K562 (cell line): ENCODE measurements at regions not wholly inside any gene's neighbourhood (a gene's known extent, or its start where the extent isn't known, plus 50 kb on each side); places are given as distances from the start of the nearest gene placed in this dataset.
"Not testable (repeated sequence)": the region's sequence is repeated elsewhere in the genome, so short reads cannot be mapped to it uniquely, and the experiment has no call there.

Source experiments
- ATAC-seq: fragments of 200-7000 bp; cut with Tn5 transposase; 3 replicates; pipeline ENCODE4 v1.9.1; 2020; ENCODE audit warnings: moderate library complexity
- BruUV-seq: library from RNA; stranded (reverse); fragments of 400-500 nt; replicated peaks from 2 replicates; lab custom pipeline; 2021; lab: Mats Ljungman, UMichigan
- CTCF ChIA-PET: fragments of 300-600 bp; formaldehyde crosslinking; extraction: SDS; loops from one replicate; lab custom pipeline; 2021; ENCODE audit warnings: low intra/inter-chr PET ratio; lab: Yijun Ruan, JAX
- POLR2A ChIA-PET: fragments of 300-600, 350-650 bp; sonication (Branson Sonifier 250); formaldehyde crosslinking; extraction: SDS; loops from one replicate; lab custom pipeline; 2021; ENCODE audit warnings: antibody characterized with exemption, inconsistent platforms; lab: Yijun Ruan, JAX
- DNase-seq, 4 experiments: peaks; one replicate each; pipeline versions ENCODE4 v3.0.0 to v3.0.0-alpha.2; 2011 to 2018; ENCODE audit warnings: low spot score in 3 of 4, mixed read lengths in 3 of 4; ENCODE audit errors: extremely low read depth in 1 of 4
- FAIRE-seq: peaks from 2 replicates; lab custom pipeline; 2011; peaks lifted over from hg19 to GRCh38; lab: Jason Lieb, UNC
- H2AFZ ChIP-seq: 2 replicates; pipeline ENCODE4 v1.6.0; 2011; ENCODE audit warnings: low read depth, low read length, control low read depth, inconsistent platforms
- H3K27ac ChIP-seq: fragments of 200-600 bp; 3 replicates; pipeline ENCODE4 v1.8.0; 2011; ENCODE audit warnings: low read depth, mild to moderate bottlenecking, control low read depth, inconsistent platforms, low read length, moderate library complexity, mixed read lengths; ENCODE audit errors: extremely low read depth
- H3K27me3 ChIP-seq, 2 experiments: fragments of 300-600 bp in 1 of 2; 2 replicates in 1 of 2; 3 replicates in 1 of 2; pipeline versions ENCODE4 v1.6.0 to v1.8.0; 2011; ENCODE audit warnings: inconsistent platforms in 2 of 2, low read length in 2 of 2, mild to moderate bottlenecking in 1 of 2, mixed read lengths in 1 of 2, moderate library complexity in 1 of 2; ENCODE audit not compliant: control insufficient read depth in 2 of 2, insufficient read depth in 2 of 2
- H3K36me3 ChIP-seq: fragments of 300-600 bp; 3 replicates; pipeline ENCODE4 v1.8.0; 2011; ENCODE audit warnings: mild to moderate bottlenecking, low read length, inconsistent platforms; ENCODE audit not compliant: control insufficient read depth, insufficient read depth
- H3K4me1 ChIP-seq, 2 experiments: fragments of 200-600 bp in 1 of 2; replicated peaks in 1 of 2; 2 replicates in 1 of 2; 3 replicates in 1 of 2; pipeline versions ENCODE4 v1.5.1 to v1.8.0; 2011; ENCODE audit warnings: inconsistent platforms in 2 of 2, low read length in 2 of 2, mild to moderate bottlenecking in 1 of 2, mixed read lengths in 1 of 2, moderate library complexity in 1 of 2; ENCODE audit not compliant: control insufficient read depth in 2 of 2, insufficient read depth in 2 of 2
- H3K4me2 ChIP-seq: 2 replicates; pipeline ENCODE4 v1.6.1; 2011; ENCODE audit warnings: low read length, control low read depth, inconsistent platforms, mixed read lengths; ENCODE audit not compliant: insufficient read depth
- H3K4me3 ChIP-seq: fragments of 200-600 bp; sonication (generic), shearing (Covaris generic); 2 replicates; pipeline ENCODE4 v1.5.1; 2016; ENCODE audit warnings: control low read depth, inconsistent platforms
- H3K79me2 ChIP-seq: fragments of 200-600 bp; 3 replicates; pipeline ENCODE4 v1.8.0; 2011; ENCODE audit warnings: low read length, inconsistent platforms; ENCODE audit not compliant: control insufficient read depth, insufficient read depth
- H3K9ac ChIP-seq, 2 experiments: 2 replicates each; pipeline versions ENCODE4 v1.6.0 to v1.6.1; 2011; ENCODE audit warnings: low read depth in 2 of 2, low read length in 2 of 2, control low read depth in 1 of 2, inconsistent platforms in 1 of 2, mild to moderate bottlenecking in 1 of 2, mixed read lengths in 1 of 2; ENCODE audit not compliant: insufficient read depth in 1 of 2
- H3K9me1 ChIP-seq: one replicate; pipeline ENCODE4 v1.6.0; 2011; ENCODE audit warnings: inconsistent platforms, mild to moderate bottlenecking, low read length, moderate library complexity; ENCODE audit not compliant: control insufficient read depth, insufficient read depth
- H3K9me3 ChIP-seq: replicated peaks from 2 replicates; pipeline ENCODE4 v1.5.1; 2011; ENCODE audit warnings: low read depth, low read length, inconsistent platforms; ENCODE audit not compliant: control insufficient read depth, insufficient read depth
- H4K20me1 ChIP-seq: replicated peaks from 2 replicates; pipeline ENCODE4 v1.6.1; 2011; ENCODE audit warnings: low read length, inconsistent platforms, mixed read lengths; ENCODE audit not compliant: control insufficient read depth, insufficient read depth
- BRF1 ChIP-seq: IDR thresholded peaks from 3 replicates; pipeline ENCODE4 v1.6.1; 2011; ENCODE audit warnings: borderline replicate concordance, mild to moderate bottlenecking; ENCODE audit not compliant: insufficient read length; ENCODE audit errors: extremely low read depth
- HLTF ChIP-seq: fragments of 450-650 bp; IDR thresholded peaks from 2 replicates; pipeline ENCODE4 v1.6.1; 2016
- MBD1 ChIP-seq: fragments of 250-450 bp; sonication (Bioruptor Pico); IDR thresholded peaks from 2 replicates; pipeline ENCODE4 v1.8.0; 2022; ENCODE audit warnings: inconsistent platforms
- MTA2 ChIP-seq: fragments of 450-650 bp; IDR thresholded peaks from 2 replicates; pipeline ENCODE4 v1.6.1; 2016; ENCODE audit warnings: low read depth
- PURB ChIP-seq: sonication (generic); formaldehyde crosslinking; IDR thresholded peaks from 2 replicates; pipeline ENCODE4 v1.9.0; 2021; ENCODE audit warnings: low read depth, mild to moderate bottlenecking, missing genetic modification reagents
- RBM22 ChIP-seq: fragments of 200-400 bp; formaldehyde crosslinking; IDR thresholded peaks from 2 replicates; pipeline ENCODE4 v1.6.1; 2018; ENCODE audit warnings: low read length, low read depth; ENCODE audit not compliant: poor library complexity, severe bottlenecking
- RFX5 ChIP-seq: IDR thresholded peaks from 2 replicates; pipeline ENCODE4 v1.6.1; 2011; ENCODE audit warnings: low read depth, mild to moderate bottlenecking, improper control_type of control experiment, low read length
- SREBF2 ChIP-seq: sonication (generic); formaldehyde crosslinking; IDR thresholded peaks from 2 replicates; pipeline ENCODE4 v1.4.0; 2020; ENCODE audit warnings: mild to moderate bottlenecking, missing genetic modification reagents
- ZFP91 ChIP-seq: sonication (generic); formaldehyde crosslinking; IDR thresholded peaks from 2 replicates; pipeline ENCODE4 v1.8.0; 2022; ENCODE audit warnings: mild to moderate bottlenecking, missing genetic modification reagents
- ZNF165 ChIP-seq: fragments of 250-450 bp; sonication (Bioruptor Pico); IDR thresholded peaks from 2 replicates; pipeline ENCODE4 v1.4.0; 2020; ENCODE audit warnings: borderline replicate concordance
- ZNF282 ChIP-seq: sonication (generic); formaldehyde crosslinking; IDR thresholded peaks from 2 replicates; pipeline ENCODE4 v1.8.1; 2023; ENCODE audit warnings: missing genetic modification reagents
- ZNF444 ChIP-seq: fragments of 250-450 bp; sonication (Bioruptor Pico); IDR thresholded peaks from 2 replicates; pipeline ENCODE4 v1.4.0; 2020; ENCODE audit warnings: mild to moderate bottlenecking, moderate library complexity
- WGBS: fragments of 100-300 bp; shearing (Covaris generic); methylation state at CpG from one replicate; pipeline ENCODE4 v1.1.6; 2016; ENCODE audit warnings: low coverage, mixed read lengths; ENCODE audit not compliant: insufficient coverage; ENCODE audit errors: missing lambda C conversion rate; 5-methylcytosine and 5-hydroxymethylcytosine counted together
- in situ Hi-C: fragments of 300-500 bp; cut with MboI; formaldehyde crosslinking; loops from 4 replicates; pipeline ENCODE4 v1.15.0; 2018; ENCODE audit warnings: inconsistent platforms, mixed read lengths
- intact Hi-C: fragments of 100-400 bp; cut with micrococcal nuclease; formaldehyde crosslinking; loops from 2 replicates; pipeline ENCODE4 v1.14.2; 2022

- TF ChIP-seq RBM22 (no peak), MBD1 (no peak)
Measured at GRCh38 chr18:66872277-66872676, 268.4 kb upstream of the CDH19 start (continued).

GRCh38 chr18:66867653-66868052 is 263.8 kb upstream of the CDH19 start:
- H3K27me3 ChIP-seq, result no peaks in the 10 kb centered on the region
- in situ Hi-C loops, result no loop called here
- WGBS, result 0% methylated on average over 4 of the region's 4 CpGs
- H3K9me3 ChIP-seq, result no peaks in the 10 kb centered on the region
- no TSS peak for BruUV-seq
- ChIA-PET POLR2A (no interaction called here), CTCF (no interaction called here)
- FAIRE-seq (no peak), DNase-seq (no peak), ATAC-seq (no peak)
- intact Hi-C loops, result no loop called here
- no peak overlapping the region for H3K9ac ChIP-seq
- no peaks in the 10 kb centered on the region for H3K4me1 ChIP-seq
- no peaks in the 10 kb centered on the region for H3K36me3 ChIP-seq
- no peak overlapping the region for H3K27ac ChIP-seq
- TF ChIP-seq ZNF444 (no peak), MTA2 (no peak), SREBF2 (CRISPR knock-in tag) (no peak), ZNF165 (no peak), BRF1 (no peak), PURB (CRISPR knock-in tag) (no peak), ZNF282 (CRISPR knock-in tag) (no peak), HLTF (no peak), RFX5 (no peak), ZFP91 (CRISPR knock-in tag) (no peak)
- H3K9me1 ChIP-seq, result no peaks in the 10 kb centered on the region
- no peak overlapping the region for H3K4me3 ChIP-seq
- no peak overlapping the region for H3K4me2 ChIP-seq
- no peaks in the 10 kb centered on the region for H3K79me2 ChIP-seq
- no peaks in the 10 kb centered on the region for H4K20me1 ChIP-seq
- no peak overlapping the region for H2AFZ ChIP-seq

GRCh38 chr18:66866427-66866940 is 262.6 kb upstream of the CDH19 start:
- ATAC-seq, H3K9me3 ChIP-seq, in situ Hi-C loops, intact Hi-C loops, H3K4me1 ChIP-seq, H3K27ac ChIP-seq, H3K9me1 ChIP-seq, BruUV-seq, H3K9ac ChIP-seq, POLR2A ChIA-PET, H3K27me3 ChIP-seq, H3K79me2 ChIP-seq, DNase-seq, FAIRE-seq, H3K36me3 ChIP-seq, H3K4me2 ChIP-seq, H4K20me1 ChIP-seq, H3K4me3 ChIP-seq, H2AFZ ChIP-seq, CTCF ChIA-PET: not testable (repeated sequence)
- WGBS, result 0% methylated on average over 16 of the region's 43 CpGs
